Retinal pigment epithelial cell (primary cell): ENCODE measurements at regions not wholly inside any gene's neighbourhood (a gene's known extent, or its start where the extent isn't known, plus 50 kb on each side); places are given as distances from the start of the nearest gene placed in this dataset.

Experiments used
- DNase-seq: peaks from one replicate; pipeline ENCODE4 v3.0.0-alpha.2; 2010; ENCODE audit warnings: low read depth
- H3K4me3 ChIP-seq: 2 replicates; pipeline ENCODE4 v1.5.1; 2011; ENCODE audit warnings: mild to moderate bottlenecking, low read length, control low read depth, moderate library complexity
- TF ChIP-seq, protein P1 (sequence below): conservative IDR thresholded peaks from 2 replicates; pipeline ENCODE4 v1.5.1; 2011; ENCODE audit warnings: low read depth, low read length, control low read depth, inconsistent platforms

DNA sequence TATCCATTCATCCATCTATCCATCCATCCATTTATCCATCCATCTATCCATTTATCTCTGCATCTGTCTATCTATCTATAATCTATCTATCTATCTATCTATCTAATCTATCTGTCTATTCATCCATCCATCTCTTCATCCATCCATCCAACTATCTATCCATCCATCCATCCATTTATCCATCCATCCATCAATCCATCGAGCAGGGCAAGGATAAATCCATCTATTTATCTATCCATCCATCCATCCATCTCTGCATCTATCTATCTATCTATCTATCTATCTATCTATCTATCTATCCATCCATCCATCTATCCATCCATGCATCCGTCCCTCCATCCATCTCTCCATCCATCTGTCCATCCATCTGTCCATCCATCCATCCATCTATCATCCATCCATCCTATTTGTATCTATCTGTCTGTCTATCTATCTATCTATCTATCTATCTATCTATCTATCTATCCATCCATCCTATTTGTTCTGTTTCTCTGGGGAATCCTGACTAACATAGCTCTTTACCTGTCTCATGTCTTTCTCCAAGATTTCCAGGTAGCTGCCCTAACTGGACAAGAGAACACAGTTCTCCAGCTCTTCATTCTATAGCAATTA, 198.1 kb downstream of the FOXO1 start:
- H3K4me3 ChIP-seq = no peak overlapping the region
- no peak for DNase-seq
- TF ChIP-seq, protein P1, sequence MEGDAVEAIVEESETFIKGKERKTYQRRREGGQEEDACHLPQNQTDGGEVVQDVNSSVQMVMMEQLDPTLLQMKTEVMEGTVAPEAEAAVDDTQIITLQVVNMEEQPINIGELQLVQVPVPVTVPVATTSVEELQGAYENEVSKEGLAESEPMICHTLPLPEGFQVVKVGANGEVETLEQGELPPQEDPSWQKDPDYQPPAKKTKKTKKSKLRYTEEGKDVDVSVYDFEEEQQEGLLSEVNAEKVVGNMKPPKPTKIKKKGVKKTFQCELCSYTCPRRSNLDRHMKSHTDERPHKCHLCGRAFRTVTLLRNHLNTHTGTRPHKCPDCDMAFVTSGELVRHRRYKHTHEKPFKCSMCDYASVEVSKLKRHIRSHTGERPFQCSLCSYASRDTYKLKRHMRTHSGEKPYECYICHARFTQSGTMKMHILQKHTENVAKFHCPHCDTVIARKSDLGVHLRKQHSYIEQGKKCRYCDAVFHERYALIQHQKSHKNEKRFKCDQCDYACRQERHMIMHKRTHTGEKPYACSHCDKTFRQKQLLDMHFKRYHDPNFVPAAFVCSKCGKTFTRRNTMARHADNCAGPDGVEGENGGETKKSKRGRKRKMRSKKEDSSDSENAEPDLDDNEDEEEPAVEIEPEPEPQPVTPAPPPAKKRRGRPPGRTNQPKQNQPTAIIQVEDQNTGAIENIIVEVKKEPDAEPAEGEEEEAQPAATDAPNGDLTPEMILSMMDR = no peak

DNA sequence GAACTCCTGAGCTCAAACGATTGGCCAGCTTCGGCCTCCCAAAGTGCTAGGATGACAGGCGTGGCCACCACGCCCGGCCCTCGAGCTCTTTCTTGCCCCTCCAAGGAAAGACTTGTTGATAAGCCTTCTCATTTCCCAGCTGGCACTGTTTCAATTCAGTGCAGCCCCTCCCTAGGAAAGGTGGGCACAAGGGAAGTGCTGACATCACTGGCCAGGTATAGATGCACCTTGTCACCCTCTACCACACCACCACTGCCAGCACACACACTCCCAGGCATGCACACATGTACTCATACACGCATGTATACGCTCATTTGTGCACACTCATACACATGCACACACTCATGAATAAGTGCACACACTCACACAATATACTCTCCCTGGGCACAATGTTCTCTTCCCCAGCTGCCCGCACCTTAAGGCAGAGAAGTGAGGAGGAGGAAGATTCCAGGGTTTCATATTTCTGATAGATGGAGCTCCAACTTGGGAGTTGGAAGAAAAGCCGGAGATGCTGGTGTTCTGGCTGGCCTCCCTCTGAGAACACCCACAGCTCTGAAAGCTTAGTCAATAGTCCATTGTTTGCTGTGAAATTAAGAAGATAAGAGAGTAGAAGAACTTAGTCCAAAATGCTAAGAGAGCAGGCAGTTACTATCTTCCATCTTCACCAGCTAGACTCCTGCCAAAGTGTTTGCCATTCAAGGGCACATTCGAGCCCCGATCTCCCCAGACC, 196.7 kb downstream of the FOXO1 start:
- TF ChIP-seq, protein P1 = no peak
- no peak for DNase-seq
- no peak overlapping the region for H3K4me3 ChIP-seq

DNA sequence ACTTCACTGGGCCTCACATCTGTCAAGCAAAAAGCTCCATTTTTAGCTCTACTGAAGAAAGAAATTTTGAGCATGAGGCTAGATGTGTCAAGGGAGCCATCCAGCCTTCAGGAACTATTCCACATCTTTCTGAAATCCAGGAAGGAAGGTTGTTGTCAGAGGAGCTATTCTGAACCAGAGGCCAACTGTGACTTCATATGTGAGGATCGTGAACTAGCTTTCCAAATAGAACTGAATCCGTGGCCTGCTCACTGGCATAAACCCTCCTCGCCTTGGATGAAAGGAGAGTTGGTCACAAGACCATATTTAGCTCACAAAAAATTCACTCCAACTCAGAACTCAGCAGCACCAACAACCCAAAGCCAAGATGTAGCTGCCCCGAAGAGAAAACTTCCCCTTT, 195.8 kb downstream of the FOXO1 start:
- no peak for DNase-seq
- TF ChIP-seq, protein P1 = no peak
- no peak overlapping the region for H3K4me3 ChIP-seq

DNA sequence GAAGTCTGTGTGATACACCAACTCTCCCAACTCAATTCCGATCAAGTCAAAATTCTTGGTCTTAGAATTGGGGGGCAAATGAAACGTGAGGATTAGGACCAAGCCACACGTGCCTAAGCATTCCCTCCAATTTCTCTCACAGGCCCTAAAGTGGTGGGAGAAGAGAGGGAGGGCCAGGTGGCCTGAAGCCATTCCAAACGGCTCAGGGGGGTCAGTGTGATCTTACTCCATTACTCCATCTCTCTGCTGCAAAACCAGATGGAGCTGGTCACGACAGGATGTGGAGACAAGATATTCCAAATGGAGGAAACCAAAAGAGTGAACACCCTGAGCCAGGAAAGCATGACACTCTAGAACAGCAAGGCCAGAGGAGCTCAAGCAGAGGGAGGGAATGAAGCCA, 195.4 kb downstream of the FOXO1 start:
- TF ChIP-seq, protein P1 = no peak
- no peak overlapping the region for H3K4me3 ChIP-seq
- DNase-seq = no peak

DNA sequence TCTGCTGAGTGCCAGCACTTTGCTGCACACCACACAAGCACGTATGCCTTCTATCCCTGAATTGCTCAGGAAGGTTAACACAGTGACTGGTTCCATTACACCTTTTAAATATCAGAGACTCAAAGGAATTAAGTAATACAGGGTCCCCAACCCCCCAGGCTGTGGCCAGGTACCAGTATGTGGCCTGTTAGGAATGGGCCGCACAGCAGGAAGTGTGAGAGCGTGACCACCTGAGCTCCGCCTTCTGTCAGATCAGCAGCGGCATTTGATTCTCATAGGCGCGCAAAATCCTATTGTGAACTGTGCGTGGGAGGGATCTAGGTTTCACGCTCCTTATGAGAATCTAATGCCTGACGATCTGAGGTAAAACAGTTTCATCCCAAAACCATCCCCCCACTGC, 194.5 kb downstream of the FOXO1 start:
- H3K4me3 ChIP-seq = no peak overlapping the region
- no peak for DNase-seq
- TF ChIP-seq, protein P1 = no peak

DNA sequence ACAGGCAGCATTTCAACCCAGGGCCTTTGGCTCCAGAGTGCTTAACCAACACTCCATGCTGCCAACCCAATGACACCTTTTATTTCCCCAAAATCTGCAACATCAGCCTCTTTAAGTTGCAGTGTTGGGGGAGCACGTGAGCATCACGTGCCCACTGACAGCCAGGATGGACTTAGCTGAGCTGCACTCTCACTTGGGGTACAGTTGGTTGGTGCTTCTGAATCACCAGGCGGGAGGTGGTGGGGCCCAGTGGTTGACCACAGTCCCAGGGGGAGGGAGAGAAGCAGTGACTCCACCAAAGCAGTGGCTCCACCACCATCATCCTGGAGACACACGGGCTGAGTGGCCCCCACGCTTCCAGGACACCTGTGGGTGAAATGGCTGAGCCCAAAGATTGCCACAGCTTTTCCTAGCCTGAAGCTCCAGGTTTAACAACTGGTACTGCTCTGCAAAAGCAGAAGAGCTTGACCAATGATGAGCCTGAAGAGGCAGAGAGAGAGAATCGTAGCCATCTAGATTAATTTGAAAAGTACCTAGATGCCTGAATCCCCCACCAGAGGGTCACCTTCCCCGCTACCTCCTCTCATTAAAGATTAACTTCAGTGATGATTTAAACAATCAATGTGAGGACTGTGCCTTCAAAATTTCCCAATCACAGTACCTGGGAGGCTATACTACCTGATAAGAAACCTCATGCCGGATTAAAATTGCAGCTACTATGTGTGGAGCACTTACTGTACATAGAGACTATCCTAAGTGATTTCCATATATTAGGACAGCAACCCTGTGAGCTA, 193.8 kb downstream of the FOXO1 start:
- DNase-seq = no peak
- no peak overlapping the region for H3K4me3 ChIP-seq
- TF ChIP-seq, protein P1 = no peak
